Suprapubic skin (tissue), 4 donors: ENCODE measurements at regions not wholly inside any gene's neighbourhood (a gene's known extent, or its start where the extent isn't known, plus 50 kb on each side); places are given as distances from the start of the nearest gene placed in this dataset.
A peak's percentile ranks its signal among the peaks of the same experiment; 100 is the strongest.
"Not testable (repeated sequence)": the region's sequence is repeated elsewhere in the genome, so short reads cannot be mapped to it uniquely, and the experiment has no call there.

ENCODE experiments used
- DNase-seq, 2 donors: peaks; one replicate each; pipeline ENCODE4 v3.0.0-alpha.2; 2019; ENCODE audit warnings: low spot score in 2 of 2
- H3K27ac ChIP-seq: fragments of 200-600 bp; sonication (generic); one replicate; pipeline ENCODE4 v1.5.1; 2019
- H3K27me3 ChIP-seq: fragments of 200-600 bp; sonication (generic); one replicate; pipeline ENCODE4 v1.5.1; 2019
- H3K36me3 ChIP-seq: fragments of 200-600 bp; sonication (generic); one replicate; pipeline ENCODE4 v1.5.1; 2019
- H3K4me1 ChIP-seq: fragments of 200-600 bp; sonication (generic); one replicate; pipeline ENCODE4 v1.5.1; 2019
- H3K4me3 ChIP-seq: fragments of 200-600 bp; sonication (generic); one replicate; pipeline ENCODE4 v1.5.1; 2019; ENCODE audit warnings: mild to moderate bottlenecking
- H3K9me3 ChIP-seq: fragments of 200-600 bp; sonication (generic); one replicate; pipeline ENCODE4 v1.5.1; 2019
- EP300 ChIP-seq: sonication (generic); formaldehyde crosslinking; IDR thresholded peaks from one replicate; pipeline ENCODE4 v1.6.1; 2017; ENCODE audit warnings: antibody characterized with exemption
- POLR2A ChIP-seq, 2 donors: fragments of 450-650 bp; IDR thresholded peaks; one replicate each; pipeline ENCODE4 v1.6.1; 2017; ENCODE audit warnings: antibody characterized with exemption in 2 of 2, mild to moderate bottlenecking in 2 of 2, moderate library complexity in 2 of 2
- POLR2AphosphoS5 ChIP-seq, 3 donors: sonication (generic); formaldehyde crosslinking; IDR thresholded peaks; one replicate each; pipeline ENCODE4 v1.6.1; 2017; ENCODE audit warnings: antibody characterized with exemption in 3 of 3
- whole genome bisulfite sequencing: methylation state at CpG from one replicate; pipeline ENCODE4 v1.1.5; 2018; 5-methylcytosine and 5-hydroxymethylcytosine counted together
- TF ChIP-seq, protein P1 (sequence below), 2 donors: fragments of 200-600 bp in 1 of 2; fragments of 450-650 bp in 1 of 2; sonication (generic) in 1 of 2; IDR thresholded peaks; one replicate each; pipeline ENCODE4 v1.5.1; 2016 to 2019; ENCODE audit warnings: antibody characterized with exemption in 2 of 2, mild to moderate bottlenecking in 1 of 2, moderate library complexity in 1 of 2

DNA sequence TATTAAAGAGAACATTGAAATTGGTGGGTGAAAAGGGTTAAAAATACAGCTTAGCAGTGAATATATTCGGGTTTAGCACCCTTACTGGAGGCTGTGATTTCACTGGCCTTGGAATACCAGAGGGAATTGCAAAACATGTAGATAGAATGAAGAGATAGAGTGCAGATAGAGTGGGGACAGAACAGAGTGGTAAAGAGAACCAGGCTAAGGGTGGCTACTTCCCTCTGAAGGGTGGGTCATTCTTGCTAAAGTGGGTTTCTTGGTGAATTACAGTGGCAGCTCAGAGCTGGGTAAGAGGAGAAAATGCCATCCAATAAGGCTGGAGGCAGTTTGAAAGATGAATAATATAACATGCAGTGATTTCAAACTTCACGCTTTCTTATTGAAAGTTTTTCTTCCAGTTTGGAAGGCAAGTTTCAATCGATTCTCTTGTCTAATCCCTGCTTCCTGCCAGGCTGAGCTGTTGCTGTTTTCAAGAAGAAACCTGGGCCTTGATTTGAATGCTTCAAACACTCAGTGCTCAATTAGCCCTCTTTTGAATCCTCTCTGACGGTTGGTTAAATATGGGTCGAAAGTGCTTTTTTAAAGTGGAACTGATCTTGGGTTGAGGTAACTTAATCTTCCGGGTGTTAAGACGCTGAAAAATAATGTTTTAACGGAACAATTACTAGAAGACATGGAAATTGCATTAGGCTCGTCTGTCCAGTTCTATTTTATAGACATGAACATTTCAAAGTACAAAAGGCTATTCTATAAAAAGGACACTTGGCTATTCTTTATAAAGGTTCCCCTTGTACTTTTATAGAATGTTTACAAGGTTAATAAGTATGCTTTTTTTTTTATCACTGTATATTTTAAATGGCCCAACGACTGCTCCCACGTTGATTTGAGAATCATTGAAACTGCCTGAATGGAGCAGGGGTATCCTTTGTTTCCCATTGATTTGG, 203.3 kb downstream of the BCAS1 start:
- Histone ChIP-seq H3K27me3 (no peaks in the 10 kb centered on the region), H3K36me3 (no peaks in the 10 kb centered on the region), H3K4me1 (peaks cover 55% of the 10 kb centered on the region), H3K9me3 (no peaks in the 10 kb centered on the region), H3K4me3 (peak overlapping the region; percentile 6), H3K27ac (peak overlapping the region; percentile 91)
- no peak for TF ChIP-seq EP300
- TF ChIP-seq, protein P1, sequence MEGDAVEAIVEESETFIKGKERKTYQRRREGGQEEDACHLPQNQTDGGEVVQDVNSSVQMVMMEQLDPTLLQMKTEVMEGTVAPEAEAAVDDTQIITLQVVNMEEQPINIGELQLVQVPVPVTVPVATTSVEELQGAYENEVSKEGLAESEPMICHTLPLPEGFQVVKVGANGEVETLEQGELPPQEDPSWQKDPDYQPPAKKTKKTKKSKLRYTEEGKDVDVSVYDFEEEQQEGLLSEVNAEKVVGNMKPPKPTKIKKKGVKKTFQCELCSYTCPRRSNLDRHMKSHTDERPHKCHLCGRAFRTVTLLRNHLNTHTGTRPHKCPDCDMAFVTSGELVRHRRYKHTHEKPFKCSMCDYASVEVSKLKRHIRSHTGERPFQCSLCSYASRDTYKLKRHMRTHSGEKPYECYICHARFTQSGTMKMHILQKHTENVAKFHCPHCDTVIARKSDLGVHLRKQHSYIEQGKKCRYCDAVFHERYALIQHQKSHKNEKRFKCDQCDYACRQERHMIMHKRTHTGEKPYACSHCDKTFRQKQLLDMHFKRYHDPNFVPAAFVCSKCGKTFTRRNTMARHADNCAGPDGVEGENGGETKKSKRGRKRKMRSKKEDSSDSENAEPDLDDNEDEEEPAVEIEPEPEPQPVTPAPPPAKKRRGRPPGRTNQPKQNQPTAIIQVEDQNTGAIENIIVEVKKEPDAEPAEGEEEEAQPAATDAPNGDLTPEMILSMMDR (IDR thresholded peaks at IDR 0.05), result no peak
- TF ChIP-seq POLR2A (IDR thresholded peaks at IDR 0.05), result no peak
- TF ChIP-seq POLR2AphosphoS5 (IDR thresholded peaks at IDR 0.05), result no peak
- no peak for DNase-seq
- 31% methylated on average over 11 of the region's 11 CpGs for WGBS

DNA sequence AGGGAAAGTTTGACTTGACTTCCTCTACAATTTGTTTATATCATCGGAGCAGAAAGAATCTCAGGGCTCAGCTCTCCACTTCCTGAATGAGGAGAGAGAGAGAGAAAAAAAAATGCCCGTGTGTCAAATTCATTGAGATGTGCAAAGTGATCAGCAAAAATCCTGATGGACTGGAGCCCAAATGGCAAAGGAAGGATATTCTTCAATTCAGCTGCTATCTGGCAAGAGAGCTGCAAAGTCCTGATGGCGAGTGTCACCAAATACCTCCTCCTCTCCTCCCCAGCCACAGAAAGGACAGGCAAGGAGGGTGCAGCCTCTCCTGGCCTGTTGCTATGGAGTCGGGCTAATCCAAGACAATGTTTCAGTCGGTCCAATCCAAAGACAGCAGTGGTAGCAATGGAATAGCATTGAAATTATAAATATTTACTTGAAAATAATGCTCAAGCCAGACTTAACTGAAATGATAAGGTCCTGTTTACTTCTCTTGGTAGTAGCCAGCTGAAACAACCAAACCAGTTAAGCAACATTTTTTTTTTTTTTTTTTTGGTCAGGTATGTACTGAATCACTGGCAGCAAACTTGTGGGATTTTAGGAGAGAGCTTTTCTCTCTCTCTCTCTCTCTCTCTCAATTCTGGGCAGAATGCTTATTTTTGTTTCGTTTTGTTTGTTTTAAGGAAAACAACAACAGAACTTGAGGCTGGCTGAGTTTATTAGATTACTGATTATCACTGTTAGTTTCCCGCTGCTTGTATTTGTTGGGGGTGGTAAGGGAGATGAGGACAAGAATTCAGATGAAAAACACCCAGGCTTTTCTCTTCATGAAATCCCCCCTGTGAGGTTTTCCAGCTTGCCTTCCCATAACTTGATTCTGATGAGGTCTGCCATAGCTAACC, 204.2 kb downstream of the BCAS1 start:
- H3K36me3 ChIP-seq, result no peaks in the 10 kb centered on the region
- no peak for TF ChIP-seq EP300
- TF ChIP-seq, protein P1 (IDR thresholded peaks at IDR 0.05), result no peak
- no peak for TF ChIP-seq POLR2A (IDR thresholded peaks at IDR 0.05)
- TF ChIP-seq POLR2AphosphoS5 (IDR thresholded peaks at IDR 0.05), result no peak
- WGBS, result 14% methylated on average over 7 of the region's 7 CpGs
- peak overlapping the region; percentile 6 for H3K4me3 ChIP-seq
- H3K4me1 ChIP-seq, result peaks cover 52% of the 10 kb centered on the region
- no peaks in the 10 kb centered on the region for H3K9me3 ChIP-seq
- peak overlapping the region; percentile 91 for H3K27ac ChIP-seq
- H3K27me3 ChIP-seq, result no peaks in the 10 kb centered on the region
- no peak for DNase-seq

DNA sequence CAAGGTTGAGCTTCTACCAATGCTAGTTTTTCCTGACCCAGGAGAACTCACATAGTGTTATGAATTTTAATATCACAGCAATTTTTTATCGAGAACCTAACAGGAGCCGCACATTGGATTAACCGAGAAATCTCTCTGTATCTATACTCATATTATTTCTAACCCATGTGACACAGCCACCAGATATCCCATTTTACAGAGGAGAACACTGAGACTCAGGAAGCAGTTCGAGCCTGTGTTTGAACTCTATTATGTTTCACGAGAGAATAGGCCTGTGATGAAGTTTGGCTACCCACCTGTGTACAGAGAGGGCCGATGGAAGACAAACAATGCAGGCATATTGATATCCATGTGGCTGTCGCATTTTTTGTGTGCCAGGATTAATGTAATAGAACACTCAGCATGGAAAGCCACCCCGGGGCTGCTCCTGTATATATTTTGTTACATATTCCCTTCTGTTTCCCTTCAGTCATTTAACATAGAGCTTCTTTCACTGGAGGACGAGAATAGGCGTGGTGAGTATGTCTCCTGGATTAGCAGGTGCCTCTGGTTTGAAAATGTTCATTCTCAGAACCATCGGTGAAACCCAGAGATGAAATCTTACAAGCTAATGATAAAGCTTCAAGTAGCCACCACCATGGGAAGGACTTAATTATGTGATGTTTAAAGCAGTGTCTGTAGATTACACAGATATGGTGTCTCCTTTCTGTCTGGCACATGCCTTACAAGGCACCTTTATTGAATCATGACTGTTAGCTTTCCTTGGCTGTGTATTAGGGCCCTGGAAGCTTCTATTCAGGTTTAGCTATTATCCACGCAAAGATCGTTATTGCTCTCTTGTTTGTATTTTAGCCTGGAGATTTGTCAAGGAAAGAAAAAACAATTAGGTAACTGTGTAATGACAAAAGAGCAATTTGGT, 205.4 kb downstream of the BCAS1 start:
- Histone ChIP-seq H3K4me3 (peak overlapping the region; percentile 6), H3K27ac (peak overlapping the region; percentile 91), H3K4me1 (peaks cover 44% of the 10 kb centered on the region)
- not testable (repeated sequence) for DNase-seq, H3K36me3 ChIP-seq, H3K27me3 ChIP-seq, H3K9me3 ChIP-seq
- WGBS, result 65% methylated on average over 13 of the region's 13 CpGs

DNA sequence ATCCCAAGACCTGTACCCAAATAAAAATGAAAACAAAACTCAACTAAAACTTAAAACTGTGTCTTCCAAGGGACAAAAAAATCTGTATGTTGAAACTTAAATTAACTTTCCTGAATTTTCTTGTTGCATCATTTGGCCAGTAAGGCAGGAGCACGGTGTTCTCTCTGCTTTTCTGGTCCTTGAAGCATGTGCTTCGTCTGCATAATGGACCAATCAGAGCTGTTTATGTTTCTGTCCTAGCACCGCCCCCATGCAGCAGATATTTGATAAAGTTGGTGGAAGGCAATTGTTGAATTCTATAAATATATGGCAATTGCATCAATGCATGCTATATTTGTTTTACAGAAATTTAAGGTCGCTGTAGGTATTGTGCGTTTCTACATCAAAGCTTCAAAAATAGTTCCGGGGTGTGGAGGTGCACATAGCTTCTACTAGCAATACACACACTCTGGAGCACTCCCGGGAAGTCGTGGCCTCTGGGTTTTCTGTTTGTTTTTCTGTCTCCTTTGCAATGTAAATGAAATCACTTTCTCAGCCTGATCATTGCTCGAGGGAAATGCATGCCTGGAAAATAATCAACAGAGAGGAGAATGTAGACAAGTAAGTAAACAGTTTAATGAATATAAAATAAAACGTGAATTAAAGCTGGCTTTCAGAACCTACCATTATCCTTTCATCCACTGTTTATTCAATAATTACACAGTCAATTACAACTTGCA, 206.3 kb downstream of the BCAS1 start:
- Histone ChIP-seq H3K4me1 (peaks cover 36% of the 10 kb centered on the region), H3K27ac (peak overlapping the region; percentile 91)
- not testable (repeated sequence) for H3K27me3 ChIP-seq, H3K36me3 ChIP-seq, H3K4me3 ChIP-seq, DNase-seq, H3K9me3 ChIP-seq
- 54% methylated on average over 10 of the region's 10 CpGs for WGBS

DNA sequence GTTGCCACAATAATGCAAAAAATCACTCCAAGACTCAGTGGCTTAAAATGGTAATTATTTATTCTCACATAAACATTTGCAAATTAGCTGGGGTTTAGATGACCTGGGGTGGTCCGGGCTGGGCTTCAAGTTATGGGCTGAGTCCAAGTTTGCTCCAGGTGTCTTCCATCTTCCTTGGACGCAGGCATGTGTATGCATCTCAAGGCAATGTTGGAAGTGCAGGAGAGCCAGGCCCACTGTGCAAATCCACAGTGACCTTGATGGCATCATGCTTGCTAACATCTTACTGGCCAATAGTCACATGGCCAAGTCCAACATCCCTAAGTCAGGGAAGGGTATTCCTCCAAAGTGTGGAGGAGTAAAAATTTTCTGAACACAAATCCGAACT, 206.9 kb downstream of the BCAS1 start:
- H3K4me3 ChIP-seq, DNase-seq, H3K27me3 ChIP-seq, H3K27ac ChIP-seq, H3K9me3 ChIP-seq, H3K36me3 ChIP-seq: not testable (repeated sequence)
- 78% methylated on average over 3 of the region's 3 CpGs for WGBS
- H3K4me1 ChIP-seq, result peaks cover 36% of the 10 kb centered on the region

DNA sequence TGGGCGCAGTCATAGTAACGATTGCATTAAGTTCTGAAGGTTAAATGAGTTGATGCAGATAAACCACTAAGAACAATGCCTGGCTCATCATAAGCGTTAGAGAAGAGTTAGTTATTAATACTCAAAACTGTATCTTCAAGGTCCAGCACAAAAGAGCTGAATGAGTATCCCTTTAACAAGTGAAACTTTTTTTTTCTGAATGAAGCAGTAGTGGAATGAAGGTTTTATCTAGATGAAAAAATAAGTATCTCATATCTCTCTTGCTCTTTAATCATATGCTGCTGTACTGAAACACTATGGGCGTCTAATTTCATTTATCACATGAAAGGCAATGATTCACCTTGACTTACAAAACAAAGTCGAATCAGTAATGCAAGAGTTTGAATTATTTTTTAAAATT, 207.4 kb downstream of the BCAS1 start:
- DNase-seq, H3K4me3 ChIP-seq, H3K9me3 ChIP-seq, H3K27me3 ChIP-seq, H3K36me3 ChIP-seq, H3K27ac ChIP-seq: not testable (repeated sequence)
- 74% methylated on average over 5 of the region's 5 CpGs for WGBS
- peaks cover 39% of the 10 kb centered on the region for H3K4me1 ChIP-seq

DNA sequence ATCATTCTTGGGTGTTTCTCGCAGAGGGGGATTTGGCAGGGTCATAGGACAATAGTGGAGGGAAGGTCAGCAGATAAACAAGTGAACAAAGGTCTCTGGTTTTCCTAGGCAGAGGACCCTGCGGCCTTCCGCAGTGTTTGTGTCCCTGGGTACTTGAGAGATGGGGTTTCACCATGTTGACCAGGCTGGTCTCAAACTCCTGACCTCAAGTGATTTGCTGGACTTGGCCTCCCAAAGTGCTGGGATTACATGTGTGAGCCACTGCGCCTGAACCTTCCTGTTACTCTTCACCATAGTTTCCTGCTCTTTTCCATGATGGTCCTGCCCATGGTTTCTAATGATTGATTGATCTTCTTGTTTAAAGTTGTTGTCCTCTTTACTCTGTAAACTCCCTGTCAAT, 207.9 kb downstream of the BCAS1 start:
- not testable (repeated sequence) for H3K9me3 ChIP-seq, DNase-seq, H3K27me3 ChIP-seq, H3K4me3 ChIP-seq, H3K27ac ChIP-seq, H3K36me3 ChIP-seq
- peaks cover 40% of the 10 kb centered on the region for H3K4me1 ChIP-seq
- WGBS, result 96% methylated on average over 4 of the region's 4 CpGs

DNA sequence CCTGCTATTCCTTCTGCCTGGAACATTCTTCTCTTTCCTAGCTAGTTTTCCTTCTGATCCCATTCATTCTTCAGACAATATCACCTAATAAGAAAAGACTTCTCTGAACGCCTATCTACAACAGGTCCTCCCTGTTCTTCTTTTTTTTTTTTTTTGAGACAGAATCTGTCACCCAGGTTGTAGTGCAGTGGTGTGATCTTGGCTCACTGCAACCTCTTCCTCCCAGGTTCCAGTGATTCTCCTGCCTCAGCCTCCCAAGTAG, 208.3 kb downstream of the BCAS1 start:
- not testable (repeated sequence) for DNase-seq, H3K27me3 ChIP-seq, H3K4me3 ChIP-seq, H3K9me3 ChIP-seq, H3K27ac ChIP-seq, H3K36me3 ChIP-seq
- 73% methylated on average over 1 of the region's 1 CpG for WGBS
- H3K4me1 ChIP-seq, result peaks cover 36% of the 10 kb centered on the region
